Thoracic aorta (tissue), 2 donors: ENCODE measurements at regions not wholly inside any gene's neighbourhood (a gene's known extent, or its start where the extent isn't known, plus 50 kb on each side); places are given as distances from the start of the nearest gene placed in this dataset.

Experiments used
- ATAC-seq: fragments of 150-250 bp; one replicate; pipeline ENCODE4 v1.8.0; 2017; ENCODE audit warnings: low read depth; ENCODE audit not compliant: insufficient number of reproducible peaks, low FRiP score
- DNase-seq: peaks from one replicate; pipeline ENCODE4 v3.0.0-alpha.2; 2020; ENCODE audit warnings: low spot score
- H3K27ac ChIP-seq, 2 donors: fragments of 200-600 bp; sonication (generic); 1 replicate in 1 of 2; 2 replicates in 1 of 2; pipeline ENCODE4 v1.5.1; 2016; ENCODE audit warnings: mild to moderate bottlenecking in 2 of 2, moderate library complexity in 2 of 2
- H3K27me3 ChIP-seq: fragments of 200-600 bp; sonication (generic); replicated peaks from 2 replicates; pipeline ENCODE4 v1.6.0; 2016; ENCODE audit warnings: mild to moderate bottlenecking; ENCODE audit not compliant: insufficient read depth
- H3K36me3 ChIP-seq: fragments of 200-600 bp; sonication (generic); one replicate; pipeline ENCODE4 v1.5.1; 2016
- H3K4me1 ChIP-seq, 2 donors: fragments of 200-600 bp; sonication (generic); 1 replicate in 1 of 2; 2 replicates in 1 of 2; pipeline versions ENCODE4 v1.5.1 to v1.6.0; 2016; ENCODE audit warnings: low read depth in 2 of 2, mild to moderate bottlenecking in 1 of 2; ENCODE audit not compliant: control insufficient read depth in 1 of 2
- H3K4me3 ChIP-seq: fragments of 200-600 bp; sonication (generic); 2 replicates; pipeline ENCODE4 v1.5.1; 2016; ENCODE audit warnings: mild to moderate bottlenecking
- H3K9me3 ChIP-seq: fragments of 200-600 bp; sonication (generic); 2 replicates; pipeline ENCODE4 v1.5.1; 2016
- CTCF ChIP-seq: fragments of 200-600 bp; sonication (generic); IDR thresholded peaks from one replicate; pipeline ENCODE4 v1.5.1; 2019; ENCODE audit warnings: antibody characterized with exemption

GRCh38 chr11:70824605-70825245, 426.4 kb downstream of the CTTN start:
- H3K27ac ChIP-seq, result no peak overlapping the region
- ATAC-seq, result no peak

GRCh38 chr11:70825893-70826540, 426.4 kb downstream of the SHANK2 start:
- TF ChIP-seq CTCF, result no peak
- Histone ChIP-seq H3K4me3 (no peak overlapping the region), H3K9me3 (no peaks in the 10 kb centered on the region), H3K27me3 (no peaks in the 10 kb centered on the region), H3K4me1 (no peaks in the 10 kb centered on the region), H3K36me3 (no peaks in the 10 kb centered on the region), H3K27ac (no peak overlapping the region)
- DNase-seq (no peak), ATAC-seq (no peak)

More at GRCh38 chr11:70824605-70825245, 426.4 kb downstream of the CTTN start:
- no peak for DNase-seq
- no peaks in the 10 kb centered on the region for H3K27me3 ChIP-seq
- no peaks in the 10 kb centered on the region for H3K36me3 ChIP-seq
- H3K4me3 ChIP-seq, result no peak overlapping the region
- no peaks in the 10 kb centered on the region for H3K9me3 ChIP-seq
- no peak for TF ChIP-seq CTCF
- no peaks in the 10 kb centered on the region for H3K4me1 ChIP-seq

GRCh38 chr11:70826541-70827335, 425.6 kb downstream of the SHANK2 start:
- Histone ChIP-seq H3K4me3 (no peak overlapping the region), H3K36me3 (no peaks in the 10 kb centered on the region), H3K4me1 (no peaks in the 10 kb centered on the region), H3K27ac (no peak overlapping the region), H3K9me3 (no peaks in the 10 kb centered on the region), H3K27me3 (no peaks in the 10 kb centered on the region)
- DNase-seq (no peak), ATAC-seq (no peak)
- no peak for TF ChIP-seq CTCF

GRCh38 chr11:70828593-70829082, 423.7 kb downstream of the SHANK2 start:
- Histone ChIP-seq H3K4me3 (no peak overlapping the region), H3K4me1 (no peaks in the 10 kb centered on the region), H3K36me3 (no peaks in the 10 kb centered on the region), H3K9me3 (no peaks in the 10 kb centered on the region), H3K27me3 (no peaks in the 10 kb centered on the region), H3K27ac (no peak overlapping the region)
- ATAC-seq, result no peak
- DNase-seq, result no peak
- TF ChIP-seq CTCF, result no peak
